ENCODE measurements at regions not wholly inside any gene's neighbourhood (a gene's known extent, or its start where the extent isn't known, plus 50 kb on each side); places are given as distances from the start of the nearest gene placed in this dataset.

GRCh38 chr16:35171106-35171505, 1711.7 kb downstream of the TP53TG3F start:
- no peak overlapping the region for H3K4me3 ChIP-seq (ENCODE audit: control insufficient read depth, low read depth, low read length)
- DNase-seq (ENCODE audit: low read depth), result no peak
- TF ChIP-seq, protein P1, sequence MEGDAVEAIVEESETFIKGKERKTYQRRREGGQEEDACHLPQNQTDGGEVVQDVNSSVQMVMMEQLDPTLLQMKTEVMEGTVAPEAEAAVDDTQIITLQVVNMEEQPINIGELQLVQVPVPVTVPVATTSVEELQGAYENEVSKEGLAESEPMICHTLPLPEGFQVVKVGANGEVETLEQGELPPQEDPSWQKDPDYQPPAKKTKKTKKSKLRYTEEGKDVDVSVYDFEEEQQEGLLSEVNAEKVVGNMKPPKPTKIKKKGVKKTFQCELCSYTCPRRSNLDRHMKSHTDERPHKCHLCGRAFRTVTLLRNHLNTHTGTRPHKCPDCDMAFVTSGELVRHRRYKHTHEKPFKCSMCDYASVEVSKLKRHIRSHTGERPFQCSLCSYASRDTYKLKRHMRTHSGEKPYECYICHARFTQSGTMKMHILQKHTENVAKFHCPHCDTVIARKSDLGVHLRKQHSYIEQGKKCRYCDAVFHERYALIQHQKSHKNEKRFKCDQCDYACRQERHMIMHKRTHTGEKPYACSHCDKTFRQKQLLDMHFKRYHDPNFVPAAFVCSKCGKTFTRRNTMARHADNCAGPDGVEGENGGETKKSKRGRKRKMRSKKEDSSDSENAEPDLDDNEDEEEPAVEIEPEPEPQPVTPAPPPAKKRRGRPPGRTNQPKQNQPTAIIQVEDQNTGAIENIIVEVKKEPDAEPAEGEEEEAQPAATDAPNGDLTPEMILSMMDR (conservative IDR thresholded peaks at IDR 0.05; ENCODE audit: control insufficient read depth, insufficient read depth, low read depth, low read length), result no peak

- H3K4me3 ChIP-seq (ENCODE audit: control insufficient read depth, low read depth, low read length), result no peak overlapping the region
- DNase-seq (ENCODE audit: low read depth), result no peak
- TF ChIP-seq, protein P1 (conservative IDR thresholded peaks at IDR 0.05; ENCODE audit: control insufficient read depth, insufficient read depth, low read depth, low read length), result no peak
These were observed 1713.9 kb downstream of the TP53TG3F start for GRCh38 chr16:35173295-35173694.

DNA sequence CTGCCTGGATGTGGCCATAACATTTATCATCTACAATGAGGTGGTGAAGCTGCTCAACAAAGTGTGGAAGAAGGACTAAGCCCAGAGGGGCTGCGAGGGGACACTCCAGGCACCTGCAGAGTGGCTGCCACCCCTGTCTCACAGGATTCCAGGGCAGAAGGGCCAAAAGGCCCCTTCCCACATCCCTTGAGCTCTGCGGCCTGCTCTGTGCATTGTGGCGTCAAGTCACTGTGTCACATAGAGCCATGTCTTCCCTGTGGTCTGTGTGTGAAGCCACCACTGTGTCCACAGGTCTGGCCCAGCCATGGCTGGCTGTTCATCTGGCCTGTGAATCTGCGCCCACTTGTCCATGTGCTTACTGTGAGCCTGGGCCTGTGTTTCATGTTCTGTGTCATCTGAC, 1714.6 kb downstream of the TP53TG3F start:
- no peak for DNase-seq (ENCODE audit: low read depth)
- TF ChIP-seq, protein P1 (conservative IDR thresholded peaks at IDR 0.05; ENCODE audit: control insufficient read depth, insufficient read depth, low read depth, low read length), result no peak
- H3K4me3 ChIP-seq (ENCODE audit: control insufficient read depth, low read depth, low read length), result no peak overlapping the region

- H3K4me3 ChIP-seq (ENCODE audit: control insufficient read depth, low read depth, low read length), result no peak overlapping the region
- TF ChIP-seq, protein P1 (conservative IDR thresholded peaks at IDR 0.05; ENCODE audit: control insufficient read depth, insufficient read depth, low read depth, low read length), result no peak
- DNase-seq (ENCODE audit: low read depth), result no peak
These were observed 1717.0 kb downstream of the TP53TG3F start for GRCh38 chr16:35176449-35176848.

DNA sequence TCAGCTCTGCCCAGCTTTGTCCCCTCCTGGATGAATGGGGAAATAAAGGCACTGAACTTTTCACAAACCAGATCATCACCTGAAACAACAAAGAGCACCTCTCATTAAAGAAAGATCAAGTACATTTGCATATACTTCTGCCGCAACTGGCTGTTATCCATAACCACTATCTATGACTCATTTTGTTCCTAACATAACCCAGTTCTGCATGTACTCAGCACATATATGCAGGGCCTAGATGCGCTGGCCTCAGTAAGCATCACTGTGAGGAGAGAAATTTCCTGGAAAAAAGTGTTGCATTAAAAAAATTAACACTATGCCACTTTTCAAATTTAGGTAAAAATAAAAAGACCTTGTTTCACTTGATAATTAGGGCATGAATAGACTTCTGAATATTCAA, 1718.4 kb downstream of the TP53TG3F start:
- no peak for DNase-seq (ENCODE audit: low read depth)
- no peak overlapping the region for H3K4me3 ChIP-seq (ENCODE audit: control insufficient read depth, low read depth, low read length)
- TF ChIP-seq, protein P1 (conservative IDR thresholded peaks at IDR 0.05; ENCODE audit: control insufficient read depth, insufficient read depth, low read depth, low read length), result no peak

DNA sequence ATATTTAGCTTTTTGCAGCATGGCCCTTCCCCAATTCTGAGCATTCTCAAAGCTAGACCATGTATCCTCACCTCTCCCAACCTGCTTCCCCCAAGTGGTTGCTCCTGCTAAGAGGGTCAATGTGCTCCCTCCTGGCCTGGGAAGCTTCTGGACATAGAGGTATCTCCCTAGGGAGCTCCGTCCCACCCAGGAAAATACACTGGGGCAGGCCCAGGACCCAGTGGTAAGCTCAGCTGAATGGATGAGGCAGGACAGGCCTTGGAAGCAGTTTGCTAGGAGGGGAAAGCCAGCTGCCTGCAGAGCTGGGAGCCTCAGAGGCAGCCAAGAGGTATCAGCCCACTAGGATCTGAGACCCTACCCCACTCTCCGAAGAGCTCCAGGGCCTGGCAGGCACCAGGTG, 1721.6 kb downstream of the TP53TG3F start:
- TF ChIP-seq, protein P1 (conservative IDR thresholded peaks at IDR 0.05; ENCODE audit: control insufficient read depth, insufficient read depth, low read depth, low read length), result no peak
- H3K4me3 ChIP-seq (ENCODE audit: control insufficient read depth, low read depth, low read length), result no peak overlapping the region
- DNase-seq (ENCODE audit: low read depth), result no peak

DNA sequence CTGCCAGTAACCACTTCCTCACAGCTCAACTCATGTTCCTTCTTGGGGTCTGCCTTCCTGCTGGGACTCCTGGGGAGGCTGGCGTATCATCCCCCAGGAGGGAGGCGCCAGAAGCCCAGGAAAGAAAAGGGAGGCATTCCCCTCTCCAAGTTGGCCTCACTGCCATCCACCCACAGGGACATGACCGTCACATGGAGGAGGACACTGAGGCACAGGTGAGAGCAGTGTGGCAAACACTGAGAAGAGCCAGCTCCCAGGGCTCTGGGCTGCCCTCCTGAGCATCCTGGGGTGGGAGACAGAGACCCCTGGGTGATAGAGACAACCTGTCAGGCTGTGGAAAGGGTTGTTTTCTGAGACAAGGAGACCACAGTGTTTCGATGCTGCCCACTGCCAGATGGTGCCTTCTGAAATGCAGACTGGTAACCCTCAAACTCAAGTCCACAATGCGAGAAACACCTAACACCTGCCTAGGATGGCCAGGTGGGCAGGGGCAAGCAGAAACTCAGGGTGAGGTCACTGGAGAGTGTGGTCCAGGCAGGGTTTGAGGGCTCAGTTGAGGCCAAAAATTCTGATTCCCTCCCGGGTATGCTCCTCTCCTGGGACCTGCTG, 1722.1 kb downstream of the TP53TG3F start:
- TF ChIP-seq, protein P1 (conservative IDR thresholded peaks at IDR 0.05; ENCODE audit: control insufficient read depth, insufficient read depth, low read depth, low read length), result no peak
- H3K4me3 ChIP-seq (ENCODE audit: control insufficient read depth, low read depth, low read length), result no peak overlapping the region
- DNase-seq (ENCODE audit: low read depth), result no peak

Data from fibroblast of mammary gland (primary cell).